Hepatocyte (in vitro differentiated cells): ENCODE measurements at regions not wholly inside any gene's neighbourhood (a gene's known extent, or its start where the extent isn't known, plus 50 kb on each side); places are given as distances from the start of the nearest gene placed in this dataset.

Experiments used
- DNase-seq: peaks from one replicate; pipeline ENCODE4 v3.0.0-alpha.2; 2016; ENCODE audit warnings: low spot score
- H2AFZ ChIP-seq: fragments of 200-600 bp; sonication (generic); 2 replicates; pipeline ENCODE4 v1.6.0; 2016; ENCODE audit warnings: antibody characterized with exemption, mild to moderate bottlenecking
- H3K27ac ChIP-seq: fragments of 200-600 bp; sonication (generic); 2 replicates; pipeline ENCODE4 v1.5.1; 2016; ENCODE audit warnings: mild to moderate bottlenecking
- H3K27me3 ChIP-seq: fragments of 200-600 bp; sonication (generic); 2 replicates; pipeline ENCODE4 v1.6.1; 2016
- H3K36me3 ChIP-seq: fragments of 200-600 bp; sonication (generic); replicated peaks from 2 replicates; pipeline ENCODE4 v1.5.1; 2016; ENCODE audit warnings: low read depth; ENCODE audit not compliant: insufficient read depth
- H3K4me1 ChIP-seq: fragments of 200-600 bp; sonication (generic); 2 replicates; pipeline ENCODE4 v1.5.1; 2016; ENCODE audit warnings: mild to moderate bottlenecking, moderate library complexity; ENCODE audit not compliant: insufficient read depth
- H3K4me2 ChIP-seq: fragments of 200-600 bp; sonication (generic); 2 replicates; pipeline ENCODE4 v1.6.0; 2016
- H3K4me3 ChIP-seq: fragments of 200-600 bp; sonication (generic); 2 replicates; pipeline ENCODE4 v1.5.1; 2016; ENCODE audit warnings: mild to moderate bottlenecking
- H3K79me2 ChIP-seq: fragments of 200-600 bp; sonication (generic); 2 replicates; pipeline ENCODE4 v1.6.0; 2017; ENCODE audit warnings: mild to moderate bottlenecking
- H3K9me2 ChIP-seq: fragments of 200-600 bp; sonication (generic); replicated peaks from 2 replicates; pipeline ENCODE4 v1.6.0; 2017; ENCODE audit warnings: mild to moderate bottlenecking; ENCODE audit not compliant: insufficient read depth
- H3K9me3 ChIP-seq: fragments of 200-600 bp; sonication (generic); 2 replicates; pipeline ENCODE4 v1.5.1; 2016; ENCODE audit warnings: low read depth, mild to moderate bottlenecking
- H4K20me1 ChIP-seq: fragments of 200-600 bp; sonication (generic); 2 replicates; pipeline ENCODE4 v1.6.0; 2016; ENCODE audit warnings: mild to moderate bottlenecking; ENCODE audit not compliant: insufficient read depth, poor library complexity, severe bottlenecking
- EZH2 ChIP-seq: fragments of 200-600 bp; sonication (generic); IDR thresholded peaks from 2 replicates; pipeline ENCODE4 v1.6.1; 2016; ENCODE audit warnings: antibody characterized with exemption, mild to moderate bottlenecking, borderline replicate concordance
- EZH2phosphoT487 ChIP-seq: fragments of 200-600 bp; sonication (generic); IDR thresholded peaks from one replicate; pipeline ENCODE4 v1.6.1; 2018; ENCODE audit warnings: antibody characterized with exemption, mild to moderate bottlenecking, low read depth, moderate library complexity; ENCODE audit not compliant: unreplicated experiment, severe bottlenecking
- WGBS: methylation state at CpG from one replicate; pipeline ENCODE4 v1.1.6; 2016; ENCODE audit warnings: low lambda C conversion rate; ENCODE audit errors: missing lambda C conversion rate; 5-methylcytosine and 5-hydroxymethylcytosine counted together
- TF ChIP-seq, protein P1 (sequence below): fragments of 200-600 bp; sonication (generic); IDR thresholded peaks from 2 replicates; pipeline ENCODE4 v1.5.1; 2016; ENCODE audit warnings: antibody characterized with exemption, mild to moderate bottlenecking; ENCODE audit not compliant: poor library complexity

DNA sequence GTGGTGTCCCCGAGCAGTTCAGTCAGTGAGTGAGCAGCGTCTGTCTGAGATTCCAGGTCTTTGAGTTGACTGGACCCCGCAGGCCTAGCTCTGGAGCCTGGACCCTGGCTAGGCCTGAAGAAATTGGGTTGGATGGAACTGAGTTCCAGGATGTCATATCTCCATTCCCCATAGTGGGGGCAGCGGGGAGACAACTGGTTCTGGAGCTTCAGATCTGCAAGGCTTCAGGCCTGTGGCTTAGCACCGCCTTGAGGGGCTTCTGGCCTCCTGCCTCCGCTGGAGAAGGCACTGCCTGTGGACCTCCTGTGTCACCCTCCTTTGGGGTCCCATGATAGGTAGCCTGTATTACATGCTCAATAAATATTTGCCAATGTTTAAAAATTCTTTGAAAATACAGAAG, 288.4 kb upstream of the ID2 start:
- Histone ChIP-seq H3K4me1 (peaks cover 4% of the 10 kb centered on the region), H3K4me3 (no peak overlapping the region), H3K36me3 (no peaks in the 10 kb centered on the region), H3K4me2 (no peak overlapping the region), H3K9me2 (no peaks in the 10 kb centered on the region), H3K9me3 (no peaks in the 10 kb centered on the region), H3K79me2 (no peaks in the 10 kb centered on the region), H3K27ac (no peak overlapping the region), H2AFZ (no peak overlapping the region), H3K27me3 (no peaks in the 10 kb centered on the region), H4K20me1 (no peaks in the 10 kb centered on the region)
- 98% methylated on average over 6 of the region's 6 CpGs for WGBS
- no peak for TF ChIP-seq EZH2phosphoT487
- TF ChIP-seq, protein P1, sequence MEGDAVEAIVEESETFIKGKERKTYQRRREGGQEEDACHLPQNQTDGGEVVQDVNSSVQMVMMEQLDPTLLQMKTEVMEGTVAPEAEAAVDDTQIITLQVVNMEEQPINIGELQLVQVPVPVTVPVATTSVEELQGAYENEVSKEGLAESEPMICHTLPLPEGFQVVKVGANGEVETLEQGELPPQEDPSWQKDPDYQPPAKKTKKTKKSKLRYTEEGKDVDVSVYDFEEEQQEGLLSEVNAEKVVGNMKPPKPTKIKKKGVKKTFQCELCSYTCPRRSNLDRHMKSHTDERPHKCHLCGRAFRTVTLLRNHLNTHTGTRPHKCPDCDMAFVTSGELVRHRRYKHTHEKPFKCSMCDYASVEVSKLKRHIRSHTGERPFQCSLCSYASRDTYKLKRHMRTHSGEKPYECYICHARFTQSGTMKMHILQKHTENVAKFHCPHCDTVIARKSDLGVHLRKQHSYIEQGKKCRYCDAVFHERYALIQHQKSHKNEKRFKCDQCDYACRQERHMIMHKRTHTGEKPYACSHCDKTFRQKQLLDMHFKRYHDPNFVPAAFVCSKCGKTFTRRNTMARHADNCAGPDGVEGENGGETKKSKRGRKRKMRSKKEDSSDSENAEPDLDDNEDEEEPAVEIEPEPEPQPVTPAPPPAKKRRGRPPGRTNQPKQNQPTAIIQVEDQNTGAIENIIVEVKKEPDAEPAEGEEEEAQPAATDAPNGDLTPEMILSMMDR = no peak
- TF ChIP-seq EZH2 = no peak
- DNase-seq = no peak

DNA sequence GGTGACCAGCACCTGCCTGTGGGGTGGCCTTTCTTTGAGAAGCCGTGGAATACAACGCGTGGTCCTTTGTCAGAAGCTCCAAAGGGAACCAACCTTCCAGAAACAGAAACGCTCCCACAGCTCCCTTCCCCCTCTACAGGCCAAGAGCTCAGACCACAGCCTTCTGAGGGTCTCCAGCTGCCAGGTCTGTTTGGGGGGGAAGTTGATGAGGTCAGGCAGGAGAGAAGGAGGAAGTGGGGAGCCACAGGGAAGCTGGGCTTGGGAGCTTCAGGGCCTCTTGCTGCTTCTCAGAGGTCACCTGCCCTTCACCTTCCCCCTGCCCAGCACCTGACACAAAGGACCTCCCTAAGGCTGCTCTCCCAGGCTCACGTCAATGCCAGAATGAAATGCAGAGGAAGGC, 287.7 kb upstream of the ID2 start:
- TF ChIP-seq, protein P1 = no peak
- no peak for TF ChIP-seq EZH2
- no peak for TF ChIP-seq EZH2phosphoT487
- no peaks in the 10 kb centered on the region for H3K4me1 ChIP-seq
- 94% methylated on average over 5 of the region's 5 CpGs for WGBS

DNA sequence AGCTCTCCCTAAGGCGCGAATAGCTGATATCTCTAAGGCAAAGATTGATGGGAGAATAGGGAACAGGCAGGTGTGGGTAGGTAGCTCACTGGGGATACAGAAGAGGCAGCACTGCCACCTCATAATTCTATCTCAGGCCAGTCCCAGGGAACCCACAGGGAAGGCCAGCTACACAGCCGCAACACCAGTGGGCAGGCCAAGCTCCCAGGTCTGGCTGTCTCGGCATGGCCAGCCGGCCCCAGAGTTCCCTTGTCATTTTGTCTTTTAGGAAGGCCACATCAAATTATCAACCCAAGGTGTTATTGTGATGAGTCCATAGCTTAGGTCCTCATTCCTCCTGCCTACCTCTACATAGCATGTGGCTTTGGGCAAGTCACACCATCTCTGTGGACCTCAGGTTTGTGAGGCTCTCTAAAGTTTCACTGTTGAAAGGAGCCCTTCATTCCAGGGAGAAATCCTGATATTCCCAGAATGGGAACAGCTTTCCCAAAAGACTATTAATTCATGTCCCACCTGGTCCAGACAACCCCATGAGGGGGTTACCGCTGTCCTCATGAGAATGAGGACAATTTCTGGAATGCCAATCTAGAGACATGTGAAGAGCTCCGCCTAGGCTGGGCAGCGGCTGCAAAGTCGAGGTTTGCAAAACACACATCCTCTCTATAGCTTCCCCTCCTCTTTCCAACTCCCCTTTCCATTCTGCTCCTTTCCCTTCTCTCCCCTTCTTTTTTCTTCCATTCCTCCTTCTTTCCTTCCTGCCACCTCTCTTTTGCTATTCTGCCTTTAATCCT, 287.1 kb upstream of the ID2 start:
- no peaks in the 10 kb centered on the region for H3K4me1 ChIP-seq
- TF ChIP-seq, protein P1 = no peak
- TF ChIP-seq EZH2phosphoT487 = no peak
- no peak for TF ChIP-seq EZH2
- H3K36me3 ChIP-seq = no peaks in the 10 kb centered on the region
- no peak overlapping the region for H3K4me3 ChIP-seq
- H3K9me2 ChIP-seq = no peaks in the 10 kb centered on the region
- no peak for DNase-seq
- H3K9me3 ChIP-seq = no peaks in the 10 kb centered on the region
- H3K79me2 ChIP-seq = no peaks in the 10 kb centered on the region
- WGBS = 96% methylated on average over 9 of the region's 9 CpGs
- no peak overlapping the region for H3K27ac ChIP-seq
- no peaks in the 10 kb centered on the region for H3K27me3 ChIP-seq
- no peak overlapping the region for H3K4me2 ChIP-seq
- H2AFZ ChIP-seq = no peak overlapping the region
- H4K20me1 ChIP-seq = no peaks in the 10 kb centered on the region

More for the DNA sequence above, 287.7 kb upstream of the ID2 start:
- no peak overlapping the region for H3K4me3 ChIP-seq
- no peaks in the 10 kb centered on the region for H4K20me1 ChIP-seq
- H3K4me2 ChIP-seq = no peak overlapping the region
- H3K9me3 ChIP-seq = no peaks in the 10 kb centered on the region
- H3K9me2 ChIP-seq = no peaks in the 10 kb centered on the region
- no peaks in the 10 kb centered on the region for H3K36me3 ChIP-seq
- no peak for DNase-seq
- H3K27ac ChIP-seq = no peak overlapping the region
- H3K27me3 ChIP-seq = no peaks in the 10 kb centered on the region
- H3K79me2 ChIP-seq = no peaks in the 10 kb centered on the region
- no peak overlapping the region for H2AFZ ChIP-seq
